Dedifferentiated amniotic fluid mesenchymal stem cell (primary cell): ENCODE measurements at regions not wholly inside any gene's neighbourhood (a gene's known extent, or its start where the extent isn't known, plus 50 kb on each side); places are given as distances from the start of the nearest gene placed in this dataset.

Experiments used
- DNase-seq: peaks from one replicate; pipeline ENCODE4 v3.0.0-alpha.2; 2016; ENCODE audit errors: extremely low spot score

DNA sequence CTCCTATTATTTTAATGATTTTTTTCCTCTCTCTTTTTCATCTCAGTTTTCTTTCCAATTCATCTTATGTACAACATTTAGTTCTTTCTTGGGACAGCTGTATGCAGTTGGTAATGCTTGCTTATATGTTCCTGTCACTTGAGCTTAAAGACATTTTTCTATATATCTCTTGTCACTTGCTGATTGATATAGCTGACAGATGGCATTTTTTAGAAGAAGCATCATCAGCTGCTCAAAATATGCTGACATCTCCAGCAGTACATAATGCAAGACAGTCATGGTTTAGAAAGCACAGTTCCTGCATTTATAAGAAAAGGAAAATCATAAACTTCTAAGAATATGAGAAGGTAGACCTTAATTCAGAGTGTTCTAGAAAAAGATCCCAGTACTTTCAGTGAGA is 56.5 kb downstream of the DCAF8L1 start:
- no peak for DNase-seq

DNA sequence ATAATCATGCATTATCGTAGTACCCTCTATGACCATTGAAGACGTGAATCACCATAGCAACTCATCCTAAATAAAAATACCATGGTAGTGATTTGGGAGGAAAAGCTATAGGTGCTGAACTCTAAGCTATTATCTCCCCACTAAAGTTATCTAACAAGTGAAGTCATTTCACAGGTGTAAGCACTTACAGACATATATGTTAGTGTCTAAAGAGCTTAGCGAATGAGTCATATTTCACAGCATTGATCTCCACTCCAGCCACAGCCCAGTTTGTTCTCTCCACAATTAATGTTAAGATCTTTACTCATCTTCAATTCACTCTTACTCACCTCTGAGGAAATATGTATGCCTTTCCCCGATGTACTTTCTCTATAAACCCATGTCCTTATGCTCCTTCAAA is 57.0 kb downstream of the DCAF8L1 start:
- DNase-seq = no peak

DNA sequence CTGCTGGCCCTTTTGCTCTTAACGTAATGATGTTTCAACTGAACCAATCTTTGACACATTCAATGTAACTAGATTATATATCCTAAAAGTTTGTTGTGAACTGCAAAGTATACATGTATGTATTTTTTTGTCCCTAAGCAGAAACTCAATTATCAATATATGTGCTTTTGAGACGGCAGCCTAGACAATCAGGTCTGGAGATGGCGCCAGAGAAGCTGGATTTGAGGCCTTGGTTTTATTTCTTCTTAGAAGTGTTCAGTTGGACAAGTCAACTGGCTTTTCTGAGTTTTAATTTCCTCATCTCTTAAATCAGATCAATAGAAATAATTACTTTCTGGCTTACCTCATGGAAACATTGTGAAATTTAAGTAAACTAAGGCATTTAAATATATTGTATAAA is 62.5 kb downstream of the DCAF8L1 start:
- DNase-seq = no peak

DNA sequence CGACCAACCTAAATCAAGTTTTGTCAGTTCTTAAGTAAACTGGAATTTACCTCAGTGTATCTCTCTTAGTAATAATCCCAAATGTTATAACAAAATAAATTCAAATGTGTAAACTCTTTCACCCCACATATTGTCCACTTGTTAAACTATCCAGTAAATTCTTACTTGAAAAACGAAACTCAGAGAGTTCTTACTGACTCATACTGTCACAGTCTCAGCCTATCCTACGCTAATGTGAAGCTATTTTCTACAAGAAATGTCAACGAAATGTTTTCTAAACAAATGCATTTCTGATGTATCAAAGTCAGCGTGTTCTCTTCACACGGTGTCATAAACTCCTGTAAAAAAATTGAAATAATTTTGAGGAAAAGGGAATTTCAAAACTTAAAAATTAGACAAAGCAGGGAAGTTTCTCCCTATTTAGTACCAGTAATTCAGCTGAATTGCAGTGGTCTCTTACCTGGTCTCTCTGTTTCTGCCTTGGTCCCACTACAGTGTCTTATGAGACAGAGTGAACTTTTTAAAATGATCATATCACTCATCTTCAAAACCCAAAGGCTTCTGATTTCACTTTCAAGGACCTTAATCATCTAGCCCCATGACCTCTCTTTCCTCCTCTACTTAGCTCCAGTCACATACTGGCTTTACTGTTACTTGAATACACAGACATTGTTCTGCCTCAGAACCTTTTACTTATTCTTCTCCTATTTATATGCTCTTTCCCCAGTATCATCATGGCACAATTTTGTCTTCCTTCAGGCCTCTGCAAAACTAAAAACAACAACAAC is 63.3 kb downstream of the DCAF8L1 start:
- DNase-seq = no peak

DNA sequence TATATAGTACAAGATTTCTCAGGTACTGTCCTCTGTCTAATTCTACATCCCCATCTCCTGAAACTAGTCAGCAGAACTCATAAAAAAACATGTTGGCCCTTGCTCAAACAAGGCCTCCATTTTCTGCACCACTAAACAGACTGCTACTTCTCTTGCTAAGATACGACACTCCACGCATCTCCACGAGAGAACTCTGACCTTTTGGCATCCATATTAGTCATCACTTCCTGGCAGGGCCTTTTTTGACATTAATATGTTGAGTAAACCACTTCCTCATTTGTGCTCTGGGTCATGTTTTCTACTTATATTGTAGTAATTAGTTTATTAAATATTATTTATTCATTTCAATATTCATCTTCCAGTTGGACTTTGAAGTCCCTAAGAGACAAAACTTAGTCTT is 65.6 kb downstream of the DCAF8L1 start:
- DNase-seq = no peak

DNA sequence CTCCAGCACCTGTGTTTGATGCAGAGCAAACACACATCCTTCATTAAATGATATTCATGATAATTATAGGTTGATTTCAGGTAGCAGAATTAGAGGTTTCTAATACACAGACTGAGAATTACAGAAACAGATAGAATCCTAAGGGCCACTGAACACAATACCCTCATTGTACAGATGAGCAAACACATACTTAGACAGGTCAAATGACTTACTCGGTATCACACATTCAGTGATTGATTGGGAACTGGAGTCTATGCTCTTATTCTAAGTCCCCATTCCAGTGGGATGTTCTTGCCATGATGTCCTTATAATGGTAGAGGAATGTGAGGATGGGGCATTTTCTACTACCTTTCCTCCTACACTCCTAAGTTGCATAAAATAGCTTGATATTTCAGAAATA is 70.8 kb downstream of the DCAF8L1 start:
- no peak for DNase-seq

DNA sequence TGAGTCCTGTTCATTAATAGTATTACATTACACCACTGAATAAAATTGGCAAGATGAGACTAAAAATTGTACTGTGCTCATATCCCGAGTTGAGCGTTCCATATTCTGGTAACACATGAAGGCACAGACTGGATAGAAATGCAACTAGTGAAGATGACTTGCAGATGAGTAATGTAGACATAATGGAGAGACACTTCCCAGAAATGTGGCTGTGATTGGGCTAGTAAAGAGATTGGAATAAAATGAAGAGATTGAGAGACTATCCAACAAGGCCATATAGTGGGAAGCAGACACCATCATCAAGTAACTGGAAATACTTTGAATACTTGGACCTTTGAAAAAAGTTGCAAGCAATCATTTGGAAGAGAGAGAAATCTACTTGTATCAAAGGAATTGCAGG is 77.3 kb downstream of the DCAF8L1 start:
- DNase-seq = no peak

DNA sequence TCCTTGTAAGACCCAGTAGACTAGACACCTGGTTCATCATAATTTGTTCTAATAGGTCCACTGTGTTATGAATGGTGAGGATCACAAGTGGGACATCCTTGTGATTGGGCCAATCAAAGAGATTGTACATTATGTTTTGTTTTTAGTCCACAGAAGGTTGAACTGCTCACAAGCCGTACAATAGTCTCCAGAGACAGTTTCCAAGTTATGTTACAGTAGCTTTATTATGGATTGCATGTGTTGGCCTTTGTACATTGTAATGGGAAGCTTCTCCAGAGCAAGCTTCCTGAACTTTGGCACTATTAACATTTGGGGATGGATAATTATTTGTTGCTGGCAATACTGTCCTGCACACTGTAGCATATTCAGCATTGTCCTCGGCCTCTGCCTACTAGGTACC is 86.1 kb downstream of the MAGEB10 start:
- no peak for DNase-seq

DNA sequence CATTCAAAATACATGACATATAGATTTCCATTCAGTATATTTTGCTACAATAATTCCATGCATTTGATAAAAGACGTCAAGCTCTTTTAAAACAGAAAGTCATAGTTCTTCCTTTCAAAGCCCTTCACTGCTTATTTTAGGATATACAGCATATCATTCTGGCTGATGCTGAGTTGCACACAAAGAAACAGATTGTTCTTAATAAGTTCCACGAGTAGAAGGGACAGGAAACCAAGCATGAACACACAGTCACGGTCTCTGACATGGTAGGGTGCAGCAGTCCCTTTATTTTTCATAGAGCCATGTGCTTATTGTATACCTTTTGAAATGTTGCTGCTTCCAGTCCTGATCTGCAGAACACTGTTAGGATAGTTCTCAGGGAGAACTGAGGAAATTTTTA is 85.4 kb downstream of the MAGEB10 start:
- DNase-seq = no peak

DNA sequence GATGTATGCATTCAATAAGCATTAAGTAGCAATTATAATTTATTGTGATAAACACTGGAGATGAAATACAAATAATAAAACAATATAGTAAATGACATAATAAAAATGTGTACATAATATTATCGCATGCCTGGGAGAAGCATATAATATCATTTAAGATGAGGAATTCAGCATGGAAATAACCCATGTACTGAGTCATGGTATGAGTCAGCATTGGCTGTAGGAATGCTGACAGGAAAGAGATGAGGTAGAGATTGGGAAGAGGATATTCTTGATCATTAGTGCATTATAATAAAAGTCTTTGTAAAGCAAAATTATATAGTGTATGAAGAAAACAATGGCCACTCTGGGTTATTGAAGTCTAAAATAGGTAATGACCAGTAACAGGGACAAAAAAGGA is 82.8 kb downstream of the MAGEB10 start:
- DNase-seq = peak; percentile 30

DNA sequence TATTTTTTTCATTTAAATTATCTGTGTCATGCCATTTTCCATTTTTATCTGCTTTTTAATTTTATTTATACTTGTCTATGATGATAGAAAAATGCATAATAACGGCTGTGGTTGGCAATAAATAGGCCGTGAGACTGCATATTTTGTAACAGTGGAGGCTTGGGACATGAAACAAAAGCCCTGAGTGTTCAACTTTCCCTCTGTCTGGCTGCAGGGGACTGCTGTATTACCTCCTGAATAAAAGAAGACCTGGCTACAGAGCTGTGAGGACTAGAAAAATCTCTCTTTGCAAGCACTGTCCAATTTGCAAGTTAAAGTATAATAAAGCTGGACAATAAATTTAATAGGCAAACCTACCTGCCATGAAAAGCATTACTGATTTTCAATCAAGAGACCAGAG is 82.1 kb downstream of the MAGEB10 start:
- no peak for DNase-seq

DNA sequence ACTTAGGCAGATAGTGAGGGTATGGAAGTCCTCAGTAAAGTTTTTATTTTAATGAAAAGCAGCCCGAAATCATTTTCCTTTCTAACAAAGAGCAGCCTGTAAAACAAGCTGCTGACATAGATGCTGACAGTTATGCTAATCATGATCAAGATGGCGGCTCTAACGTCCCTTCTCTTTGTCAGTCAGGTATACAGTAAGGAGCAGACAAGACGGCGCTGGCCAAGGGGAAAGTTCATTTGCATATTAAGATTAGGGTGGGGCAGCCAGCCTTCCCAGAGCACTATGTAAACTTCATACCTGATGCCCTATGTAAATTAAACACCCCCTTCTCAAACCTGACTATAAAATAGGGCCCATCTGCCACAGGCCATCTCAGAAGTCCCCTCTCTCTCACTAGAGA is 76.9 kb downstream of the MAGEB10 start:
- DNase-seq = no peak

DNA sequence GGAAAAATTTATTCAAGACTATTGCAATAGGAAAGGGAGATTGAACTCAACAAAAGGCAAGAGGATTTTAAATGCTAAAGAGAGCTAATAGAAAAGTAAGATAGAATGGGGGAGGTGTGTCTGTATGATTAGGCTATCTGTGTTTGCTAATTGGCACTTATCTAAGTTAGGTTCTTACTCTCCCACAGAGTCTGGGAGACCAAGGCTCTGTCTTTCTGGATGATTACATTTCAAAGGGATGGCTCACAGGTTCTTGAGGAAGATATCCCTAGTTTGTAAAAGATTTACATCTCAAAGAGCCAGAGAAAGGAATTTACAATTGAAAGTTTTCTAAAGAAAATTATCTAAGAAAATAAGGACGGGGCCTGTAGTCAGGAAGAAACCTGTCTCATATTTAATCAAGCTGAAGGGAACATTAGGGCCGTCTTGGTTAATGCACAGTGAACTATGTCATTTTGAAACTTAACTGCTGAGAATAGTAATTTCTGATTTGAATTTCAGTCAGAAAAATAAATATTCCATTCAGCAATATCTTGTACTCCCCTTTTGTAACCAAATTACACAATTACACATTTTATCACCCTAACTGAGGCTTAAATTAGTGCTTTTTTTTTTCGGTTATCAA is 75.8 kb downstream of the MAGEB10 start:
- DNase-seq = no peak

DNA sequence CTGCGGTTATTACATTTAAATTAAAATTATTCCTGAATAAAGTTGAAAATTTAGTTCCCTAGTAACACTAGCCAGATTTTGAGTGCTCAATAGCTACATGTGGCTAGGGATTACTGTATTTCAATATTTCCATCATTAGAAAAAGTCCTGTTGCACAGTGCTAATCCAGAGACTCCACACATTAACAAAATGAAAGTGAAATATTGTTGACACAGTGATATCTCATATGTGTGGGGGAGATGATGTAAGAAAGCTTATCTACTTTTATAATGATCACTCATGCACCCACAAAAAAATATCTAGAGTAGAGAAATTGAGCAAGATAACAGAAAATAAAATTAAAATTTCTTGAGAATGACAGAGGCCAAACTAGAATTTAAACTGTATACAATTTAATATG is 74.9 kb downstream of the MAGEB10 start:
- DNase-seq = no peak

DNA sequence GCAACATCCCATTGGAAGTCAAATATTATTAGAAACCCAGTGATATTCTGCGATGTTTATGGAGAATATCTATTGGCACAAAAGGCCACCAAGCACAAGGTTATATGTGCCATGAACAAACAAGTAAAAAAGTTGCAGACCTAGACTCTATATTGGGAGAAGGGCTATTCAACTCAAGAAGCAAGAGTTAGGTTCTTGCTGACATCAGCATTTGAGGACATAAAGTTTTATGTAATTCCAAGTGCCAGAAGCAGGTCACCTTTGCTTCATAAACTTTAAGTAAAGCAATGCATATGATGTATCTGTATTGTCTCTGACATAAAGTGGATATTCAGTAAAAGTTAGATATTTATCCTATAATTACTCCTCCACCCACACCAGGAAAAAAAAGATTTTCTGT is 71.1 kb downstream of the MAGEB10 start:
- DNase-seq = no peak
